A549 (cell line): ENCODE measurements at regions not wholly inside any gene's neighbourhood (a gene's known extent, or its start where the extent isn't known, plus 50 kb on each side); places are given as distances from the start of the nearest gene placed in this dataset.

ENCODE experiments used
- ATAC-seq, 2 experiments: fragments of 200-7000 bp in 1 of 2; fragments of >200 bp in 1 of 2; cut with Nextera tagmentation in 1 of 2; cut with Tn5 transposase in 1 of 2; 3 replicates each; pipeline versions ENCODE4 v1.8.0 to v1.9.1; 2018 to 2020; ENCODE audit warnings: mild to moderate bottlenecking in 1 of 2, moderate library complexity in 1 of 2
- CTCF ChIA-PET: fragments of 300-600 bp; sonication (Branson Sonifier 250); formaldehyde crosslinking; extraction: SDS; loops from one replicate; lab custom pipeline; 2021; ENCODE audit warnings: antibody characterized with exemption, inconsistent platforms; lab: Yijun Ruan, JAX
- POLR2A ChIA-PET: fragments of 350-600 bp; formaldehyde crosslinking; extraction: SDS; loops from one replicate; lab custom pipeline; 2021; ENCODE audit warnings: antibody characterized with exemption, inconsistent platforms; lab: Yijun Ruan, JAX
- DNase-seq, 2 experiments: peaks; one replicate each; pipeline versions ENCODE4 v3.0.0 to v3.0.0-alpha.2; 2011 to 2016; ENCODE audit warnings: low read depth in 1 of 2, low spot score in 1 of 2
- FAIRE-seq: peaks from 2 replicates; lab custom pipeline; 2011; peaks lifted over from hg19 to GRCh38; lab: Jason Lieb, UNC
- H3K27ac ChIP-seq, 2 experiments: fragments of >200 bp; sonication (Bioruptor Twin); formaldehyde crosslinking; 3 replicates each; pipeline ENCODE4 v1.5.1; 2016 to 2017
- H3K4me1 ChIP-seq: fragments of >200 bp; sonication (Bioruptor Twin); formaldehyde crosslinking; 3 replicates; pipeline ENCODE4 v1.6.1; 2016
- H3K4me2 ChIP-seq: fragments of >200 bp; sonication (Bioruptor Twin); formaldehyde crosslinking; 3 replicates; pipeline ENCODE4 v1.6.1; 2016
- H3K4me3 ChIP-seq: fragments of >200 bp; sonication (Bioruptor Twin); formaldehyde crosslinking; 3 replicates; pipeline ENCODE4 v1.5.1; 2016
- H3K9me3 ChIP-seq: fragments of >200 bp; sonication (Bioruptor Twin); formaldehyde crosslinking; 3 replicates; pipeline ENCODE4 v1.6.1; 2016
- ATOH8 ChIP-seq: fragments of 250-450 bp; sonication (Bioruptor Pico); IDR thresholded peaks from 2 replicates; pipeline ENCODE4 v1.5.0; 2020; ENCODE audit warnings: low read depth, mild to moderate bottlenecking, moderate library complexity
- BCL3 ChIP-seq: fragments of >200 bp; sonication (Bioruptor Twin); formaldehyde crosslinking; IDR thresholded peaks from 3 replicates; pipeline ENCODE4 v1.6.1; 2016
- CBX8 ChIP-seq: fragments of 200-600 bp; sonication (generic); IDR thresholded peaks from 2 replicates; pipeline ENCODE4 v1.6.1; 2016
- CHD2 ChIP-seq: fragments of 150-350 bp; IDR thresholded peaks from 2 replicates; pipeline ENCODE4 v1.6.1; 2014; ENCODE audit warnings: low read length; ENCODE audit not compliant: partially characterized antibody
- CHD4 ChIP-seq: fragments of 200-600 bp; sonication (generic); IDR thresholded peaks from 2 replicates; pipeline ENCODE4 v1.6.1; 2016; ENCODE audit warnings: antibody characterized with exemption, mild to moderate bottlenecking, borderline replicate concordance
- EHMT2 ChIP-seq: fragments of 200-600 bp; sonication (generic); IDR thresholded peaks from 2 replicates; pipeline ENCODE4 v1.6.1; 2016; ENCODE audit warnings: antibody characterized with exemption, low read depth, mild to moderate bottlenecking, moderate library complexity
- EP300 ChIP-seq, 2 experiments: fragments of >200 bp; sonication (Bioruptor Twin); formaldehyde crosslinking; IDR thresholded peaks; 2 replicates in 1 of 2; 3 replicates in 1 of 2; pipeline ENCODE4 v1.6.1; 2016 to 2017
- ESRRA ChIP-seq: fragments of 150-350 bp; IDR thresholded peaks from 2 replicates; pipeline ENCODE4 v1.6.1; 2014; ENCODE audit warnings: mild to moderate bottlenecking, low read length, borderline replicate concordance
- GATA3 ChIP-seq: IDR thresholded peaks from 2 replicates; pipeline ENCODE4 v1.6.1; 2012; ENCODE audit warnings: borderline replicate concordance
- HDAC2 ChIP-seq: fragments of 200-600 bp; sonication (generic); IDR thresholded peaks from 2 replicates; pipeline ENCODE4 v1.6.1; 2016
- HES2 ChIP-seq: fragments of >200 bp; sonication (Bioruptor Twin); formaldehyde crosslinking; IDR thresholded peaks from 2 replicates; pipeline ENCODE4 v1.6.1; 2016
- HEYL ChIP-seq: fragments of 250-450 bp; sonication (Bioruptor Pico); IDR thresholded peaks from 2 replicates; pipeline ENCODE4 v1.8.0; 2021; ENCODE audit warnings: mild to moderate bottlenecking, moderate library complexity
- HMGXB4 ChIP-seq: fragments of 250-450 bp; sonication (Bioruptor Pico); IDR thresholded peaks from 2 replicates; pipeline ENCODE4 v1.5.0; 2021; ENCODE audit warnings: mild to moderate bottlenecking, moderate library complexity, borderline replicate concordance
- HOXB13 ChIP-seq: fragments of 250-450 bp; sonication (Bioruptor Pico); IDR thresholded peaks from 2 replicates; pipeline ENCODE4 v1.5.0; 2020; ENCODE audit warnings: low read depth, mild to moderate bottlenecking, moderate library complexity
- JUN ChIP-seq, 2 experiments: fragments of >200 bp; sonication (Bioruptor Twin); formaldehyde crosslinking; IDR thresholded peaks; 2 replicates in 1 of 2; 3 replicates in 1 of 2; pipeline ENCODE4 v1.6.1; 2016 to 2017
- KDM5A ChIP-seq: fragments of 200-600 bp; sonication (generic); IDR thresholded peaks from 2 replicates; pipeline ENCODE4 v1.6.1; 2016; ENCODE audit warnings: antibody characterized with exemption, mild to moderate bottlenecking
- MAZ ChIP-seq: fragments of 150-350 bp; IDR thresholded peaks from 2 replicates; pipeline ENCODE4 v1.6.1; 2014; ENCODE audit warnings: antibody characterized with exemption, low read depth, low read length, borderline replicate concordance
- PBX3 ChIP-seq: IDR thresholded peaks from 2 replicates; pipeline ENCODE4 v1.6.1; 2012
- PHF8 ChIP-seq: fragments of 200-600 bp; sonication (generic); IDR thresholded peaks from 2 replicates; pipeline ENCODE4 v1.6.1; 2016; ENCODE audit warnings: low read depth, mild to moderate bottlenecking, antibody characterized with exemption, moderate library complexity, borderline replicate concordance
- POLR2A ChIP-seq: IDR thresholded peaks from 2 replicates; pipeline ENCODE4 v1.6.1; 2012; ENCODE audit warnings: mild to moderate bottlenecking, low read length
- REST ChIP-seq: fragments of 200-600 bp; sonication (generic); IDR thresholded peaks from 2 replicates; pipeline ENCODE4 v1.6.1; 2016; ENCODE audit warnings: antibody characterized with exemption, mild to moderate bottlenecking, moderate library complexity
- RNF2 ChIP-seq: fragments of 200-600 bp; sonication (generic); IDR thresholded peaks from 2 replicates; pipeline ENCODE4 v1.6.1; 2016; ENCODE audit warnings: low read depth, mild to moderate bottlenecking, antibody characterized with exemption, moderate library complexity, borderline replicate concordance
- TFCP2L1 ChIP-seq: fragments of 250-450 bp; sonication (Bioruptor Pico); IDR thresholded peaks from 2 replicates; pipeline ENCODE4 v1.5.0; 2021; ENCODE audit warnings: mild to moderate bottlenecking
- TP53 ChIP-seq: fragments of 250-450 bp; sonication (Bioruptor Pico); IDR thresholded peaks from 2 replicates; pipeline ENCODE4 v1.5.0; 2021; ENCODE audit warnings: mild to moderate bottlenecking, moderate library complexity
- ZC3H11A ChIP-seq: fragments of 450-650 bp; IDR thresholded peaks from 2 replicates; pipeline ENCODE4 v1.6.1; 2014; ENCODE audit warnings: antibody characterized with exemption, mild to moderate bottlenecking
- ZFP36 ChIP-seq: fragments of 450-650 bp; IDR thresholded peaks from 2 replicates; pipeline ENCODE4 v1.6.1; 2014; ENCODE audit warnings: borderline replicate concordance; ENCODE audit not compliant: partially characterized antibody
- ZSCAN20 ChIP-seq: fragments of 250-450 bp; sonication (Bioruptor Pico); IDR thresholded peaks from 2 replicates; pipeline ENCODE4 v1.8.0; 2022; ENCODE audit warnings: mild to moderate bottlenecking, moderate library complexity
- WGBS: methylation state at CpG from one replicate; pipeline ENCODE4 v1.1.6; 2017; ENCODE audit errors: missing lambda C conversion rate; 5-methylcytosine and 5-hydroxymethylcytosine counted together

- H3K9me3 ChIP-seq, result no peaks in the 10 kb centered on the region
- FAIRE-seq (no peak), DNase-seq (no peak), ATAC-seq (no peak)
- H3K4me1 ChIP-seq, result no peaks in the 10 kb centered on the region
- WGBS, result 84% methylated on average over 1 of the region's 1 CpG
- no peak overlapping the region for H3K4me3 ChIP-seq
- no peak overlapping the region for H3K27ac ChIP-seq
- ChIA-PET CTCF (interaction anchor here (0.7 to 1.5 kb wide), 3 partner anchors 12 to 22 kb away, joined by 3 to 4 read pairs (median 3); no protein-coding TSS in a partner anchor), POLR2A (interaction anchor here (0.6 kb wide), 1 partner anchor 355 kb away, joined by 4 read pairs; no protein-coding TSS in a partner anchor)
- no peak overlapping the region for H3K4me2 ChIP-seq
- TF ChIP-seq GATA3, result no peak
- no peak for TF ChIP-seq CBX8
- TF ChIP-seq MAZ, result no peak
- TF ChIP-seq HMGXB4 (CRISPR knock-in tag), result no peak
- TF ChIP-seq CHD4, result no peak
- TF ChIP-seq ESRRA, result no peak
- no peak for TF ChIP-seq HES2
- TF ChIP-seq KDM5A, result no peak
- TF ChIP-seq EP300 (IDR thresholded peaks at IDR 0.05), result no peak
- TF ChIP-seq ATOH8 (CRISPR knock-in tag), result no peak
- TF ChIP-seq HEYL, result no peak
- no peak for TF ChIP-seq PBX3
- no peak for TF ChIP-seq ZSCAN20 (CRISPR knock-in tag)
- no peak for TF ChIP-seq ZFP36
- TF ChIP-seq HDAC2, result no peak
- no peak for TF ChIP-seq RNF2
- no peak for TF ChIP-seq POLR2A
- no peak for TF ChIP-seq ZC3H11A
- TF ChIP-seq JUN (IDR thresholded peaks at IDR 0.05), result no peak
Measured at GRCh38 chr2:145741636-145742035, 1221.7 kb upstream of the ZEB2 start.

- FAIRE-seq, result no peak
- no peak overlapping the region for H3K27ac ChIP-seq
- WGBS, result 80% methylated on average over 2 of the region's 2 CpGs
- TF ChIP-seq TFCP2L1 (CRISPR knock-in tag) (no peak), HES2 (no peak), HEYL (no peak), BCL3 (no peak), TP53 (no peak), REST (no peak), CHD2 (no peak), ATOH8 (CRISPR knock-in tag) (no peak), PHF8 (no peak), EHMT2 (no peak), ESRRA (no peak), HOXB13 (CRISPR knock-in tag) (no peak)
Measured at GRCh38 chr2:145741181-145741580, 1221.3 kb upstream of the ZEB2 start.

More at GRCh38 chr2:145741181-145741580, 1221.3 kb upstream of the ZEB2 start:
- Histone ChIP-seq H3K4me1 (no peaks in the 10 kb centered on the region), H3K4me2 (no peak overlapping the region), H3K4me3 (no peak overlapping the region), H3K9me3 (no peaks in the 10 kb centered on the region)
- DNase-seq (no peak), ATAC-seq (no peak)
- CTCF ChIA-PET, result interaction anchor here (0.7 to 1.5 kb wide), 3 partner anchors 12 to 21 kb away, joined by 3 to 4 read pairs (median 3); no protein-coding TSS in a partner anchor
- POLR2A ChIA-PET, result no interaction called here
